Calu3 (cell line): ENCODE measurements at regions not wholly inside any gene's neighbourhood (a gene's known extent, or its start where the extent isn't known, plus 50 kb on each side); places are given as distances from the start of the nearest gene placed in this dataset.

Source experiments
- BruUV-seq: library from RNA; stranded (reverse); fragments of 400-500 nt; replicated peaks from 2 replicates; lab custom pipeline; 2021; lab: Mats Ljungman, UMichigan
- CTCF ChIA-PET: fragments of 300-600 bp; sonication (Branson Sonifier 250); formaldehyde crosslinking; loops from one replicate; lab custom pipeline; 2022; ENCODE audit warnings: antibody characterized with exemption; lab: Charles Lee
- DNase-seq: peaks from one replicate; pipeline ENCODE4 v3.0.0; 2022
- H3K27ac Mint-ChIP-seq: one replicate; pipeline ENCODE4 v1.8.0; 2022; ENCODE audit warnings: mixed read lengths; ENCODE audit not compliant: unreplicated experiment
- H3K27me3 Mint-ChIP-seq: one replicate; pipeline ENCODE4 v1.8.0; 2022; ENCODE audit warnings: mixed read lengths; ENCODE audit not compliant: unreplicated experiment
- H3K36me3 Mint-ChIP-seq: one replicate; pipeline ENCODE4 v1.8.0; 2022; ENCODE audit warnings: mild to moderate bottlenecking, moderate library complexity, mixed read lengths; ENCODE audit not compliant: insufficient read depth, unreplicated experiment
- H3K4me1 Mint-ChIP-seq: one replicate; pipeline ENCODE4 v1.8.0; 2022; ENCODE audit warnings: mild to moderate bottlenecking, low read depth, mixed read lengths; ENCODE audit not compliant: unreplicated experiment
- H3K4me3 Mint-ChIP-seq: one replicate; pipeline ENCODE4 v1.8.0; 2022; ENCODE audit warnings: mild to moderate bottlenecking, low read depth, moderate library complexity, mixed read lengths; ENCODE audit not compliant: unreplicated experiment
- H3K9me3 Mint-ChIP-seq: one replicate; pipeline ENCODE4 v1.8.0; 2022; ENCODE audit warnings: low read depth, mixed read lengths; ENCODE audit not compliant: unreplicated experiment
- CTCF ChIP-seq: fragments of 200-600 bp; IDR thresholded peaks from one replicate; pipeline ENCODE4 v1.8.0; 2022; ENCODE audit warnings: antibody characterized with exemption; ENCODE audit not compliant: unreplicated experiment
- intact Hi-C: fragments of 100-400 bp; cut with micrococcal nuclease; formaldehyde crosslinking; loops from one replicate; pipeline ENCODE4 v1.10.0; 2022; ENCODE audit not compliant: unreplicated experiment

- peaks cover 8% of the 10 kb centered on the region for H3K9me3 Mint-ChIP-seq
- H3K27ac Mint-ChIP-seq: no peak overlapping the region
- H3K36me3 Mint-ChIP-seq: no peaks in the 10 kb centered on the region
- BruUV-seq: no TSS peak
- CTCF ChIA-PET: no interaction called here
- TF ChIP-seq CTCF: no peak
- no peak overlapping the region for H3K4me3 Mint-ChIP-seq
- no peaks in the 10 kb centered on the region for H3K4me1 Mint-ChIP-seq
- DNase-seq: no peak
- intact Hi-C loops: no loop called here
- H3K27me3 Mint-ChIP-seq: no peaks in the 10 kb centered on the region
Observed at GRCh38 chr20:52481443-52481842, 289.9 kb upstream of the ZFP64 start.

- no peaks in the 10 kb centered on the region for H3K4me1 Mint-ChIP-seq
- H3K27ac Mint-ChIP-seq: no peak overlapping the region
- no TSS peak for BruUV-seq
Observed at GRCh38 chr20:52476074-52476750, 284.6 kb upstream of the ZFP64 start.

GRCh38 chr20:52473186-52473585 is 281.6 kb upstream of the ZFP64 start:
- no peaks in the 10 kb centered on the region for H3K36me3 Mint-ChIP-seq
- no peak overlapping the region for H3K27ac Mint-ChIP-seq
- H3K4me1 Mint-ChIP-seq: no peaks in the 10 kb centered on the region
- no peak for DNase-seq
- CTCF ChIA-PET: no interaction called here
- H3K9me3 Mint-ChIP-seq: peaks cover 7% of the 10 kb centered on the region
- BruUV-seq: no TSS peak
- no peak for TF ChIP-seq CTCF
- peaks cover 13% of the 10 kb centered on the region for H3K27me3 Mint-ChIP-seq
- intact Hi-C loops: no loop called here
- no peak overlapping the region for H3K4me3 Mint-ChIP-seq

More at GRCh38 chr20:52476074-52476750, 284.6 kb upstream of the ZFP64 start:
- Mint-ChIP-seq H3K27me3 (peaks cover 13% of the 10 kb centered on the region), H3K4me3 (no peak overlapping the region), H3K36me3 (no peaks in the 10 kb centered on the region), H3K9me3 (peaks cover 3% of the 10 kb centered on the region)
- no peak for DNase-seq
- CTCF ChIA-PET: no interaction called here
- no peak for TF ChIP-seq CTCF
- intact Hi-C loops: no loop called here

GRCh38 chr20:52470561-52470960 is 279.0 kb upstream of the ZFP64 start:
- no peak for DNase-seq
- H3K4me1 Mint-ChIP-seq: no peaks in the 10 kb centered on the region
- H3K27ac Mint-ChIP-seq: no peak overlapping the region
- CTCF ChIA-PET: interaction anchor here (0.5 to 0.8 kb wide), 2 partner anchors 211 to 1544 kb away, joined by 3 read pairs; no protein-coding TSS in a partner anchor
- BruUV-seq: no TSS peak
- H3K36me3 Mint-ChIP-seq: no peaks in the 10 kb centered on the region
- H3K9me3 Mint-ChIP-seq: peaks cover 8% of the 10 kb centered on the region
- H3K27me3 Mint-ChIP-seq: peaks cover 14% of the 10 kb centered on the region
- no peak for TF ChIP-seq CTCF
- intact Hi-C loops: no loop called here
- no peak overlapping the region for H3K4me3 Mint-ChIP-seq
